DOHH2 (cell line): ENCODE measurements at regions not wholly inside any gene's neighbourhood (a gene's known extent, or its start where the extent isn't known, plus 50 kb on each side); places are given as distances from the start of the nearest gene placed in this dataset.

Source experiments
- EZH2phosphoT487 ChIP-seq: fragments of 200-600 bp; sonication (generic); IDR thresholded peaks from 2 replicates; pipeline ENCODE4 v1.6.1; 2017; ENCODE audit warnings: borderline replicate concordance, mild to moderate bottlenecking, antibody characterized with exemption, low read length, moderate library complexity, mixed read lengths
- TF ChIP-seq, protein P1 (sequence below): fragments of 200-600 bp; sonication (generic); IDR thresholded peaks from one replicate; pipeline ENCODE4 v1.5.1; 2014; ENCODE audit warnings: antibody characterized with exemption, mild to moderate bottlenecking, low read depth, low read length; ENCODE audit not compliant: poor library complexity, severe bottlenecking

DNA sequence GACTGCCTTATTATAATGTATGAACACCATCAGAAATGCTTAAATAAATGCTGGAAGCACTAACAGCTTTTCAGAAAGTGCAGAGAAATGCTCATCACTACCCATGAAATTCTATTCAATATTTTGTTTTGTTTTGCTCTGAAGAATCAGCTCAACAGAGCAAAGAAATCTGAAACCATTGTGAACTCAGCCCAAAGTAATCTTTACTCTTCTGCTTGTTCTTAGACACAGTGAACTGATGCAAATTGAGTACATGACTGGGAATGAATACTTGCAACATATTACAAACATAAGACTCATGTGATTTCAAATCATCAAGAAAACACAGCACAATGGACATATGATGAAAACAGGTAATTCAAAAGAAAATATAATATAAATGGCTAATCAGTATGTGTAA is 404.6 kb upstream of the OPRM1 start:
- TF ChIP-seq, protein P1, sequence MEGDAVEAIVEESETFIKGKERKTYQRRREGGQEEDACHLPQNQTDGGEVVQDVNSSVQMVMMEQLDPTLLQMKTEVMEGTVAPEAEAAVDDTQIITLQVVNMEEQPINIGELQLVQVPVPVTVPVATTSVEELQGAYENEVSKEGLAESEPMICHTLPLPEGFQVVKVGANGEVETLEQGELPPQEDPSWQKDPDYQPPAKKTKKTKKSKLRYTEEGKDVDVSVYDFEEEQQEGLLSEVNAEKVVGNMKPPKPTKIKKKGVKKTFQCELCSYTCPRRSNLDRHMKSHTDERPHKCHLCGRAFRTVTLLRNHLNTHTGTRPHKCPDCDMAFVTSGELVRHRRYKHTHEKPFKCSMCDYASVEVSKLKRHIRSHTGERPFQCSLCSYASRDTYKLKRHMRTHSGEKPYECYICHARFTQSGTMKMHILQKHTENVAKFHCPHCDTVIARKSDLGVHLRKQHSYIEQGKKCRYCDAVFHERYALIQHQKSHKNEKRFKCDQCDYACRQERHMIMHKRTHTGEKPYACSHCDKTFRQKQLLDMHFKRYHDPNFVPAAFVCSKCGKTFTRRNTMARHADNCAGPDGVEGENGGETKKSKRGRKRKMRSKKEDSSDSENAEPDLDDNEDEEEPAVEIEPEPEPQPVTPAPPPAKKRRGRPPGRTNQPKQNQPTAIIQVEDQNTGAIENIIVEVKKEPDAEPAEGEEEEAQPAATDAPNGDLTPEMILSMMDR = no peak
- TF ChIP-seq EZH2phosphoT487 = no peak
